HG03432 (cell line): ENCODE measurements at regions not wholly inside any gene's neighbourhood (a gene's known extent, or its start where the extent isn't known, plus 50 kb on each side); places are given as distances from the start of the nearest gene placed in this dataset.

Experiments
- ATAC-seq: cut with Tn5 transposase; IDR thresholded peaks from one replicate; pipeline ENCODE4 v1.9.1; 2021; ENCODE audit warnings: mild to moderate bottlenecking, moderate library complexity; ENCODE audit not compliant: unreplicated experiment

GRCh38 chr22:48891688-48892577 is 935.7 kb downstream of the BRD1 start:
- no peak for ATAC-seq

- ATAC-seq, result no peak
Measured at GRCh38 chr22:48890693-48891554, 936.7 kb downstream of the BRD1 start.

GRCh38 chr22:48889887-48890692 is 937.6 kb downstream of the BRD1 start:
- ATAC-seq, result no peak

DNA sequence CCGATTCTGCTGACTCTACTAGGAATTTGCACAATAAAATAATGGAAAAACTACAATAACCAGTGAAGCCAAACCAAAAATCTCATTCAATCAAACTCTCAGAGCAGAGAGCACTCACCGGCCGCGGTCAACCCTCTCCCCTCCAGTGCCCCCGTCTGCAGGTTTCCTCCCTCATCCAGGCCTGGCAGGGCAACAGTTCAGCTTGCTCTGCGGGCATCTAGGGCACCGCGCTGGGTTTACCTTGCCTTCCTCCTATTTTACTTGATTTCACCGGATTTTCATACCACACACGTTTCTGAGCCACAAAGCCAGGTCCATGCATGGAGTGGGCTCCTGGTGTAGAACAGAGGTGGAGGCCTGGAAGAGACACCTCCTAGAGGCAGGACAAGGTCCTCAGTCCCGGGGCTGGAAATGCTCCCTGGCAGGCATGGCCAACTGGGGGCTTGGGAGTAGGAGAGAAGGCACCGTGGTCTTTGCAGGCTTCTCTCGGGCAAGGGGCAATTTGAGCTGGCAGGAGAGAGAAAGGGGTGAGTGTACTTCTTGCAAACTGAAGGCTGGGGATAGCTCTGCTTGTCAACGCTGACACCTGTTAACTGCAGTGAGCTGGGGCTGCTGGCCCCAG is 938.4 kb downstream of the BRD1 start:
- ATAC-seq, result no peak

DNA sequence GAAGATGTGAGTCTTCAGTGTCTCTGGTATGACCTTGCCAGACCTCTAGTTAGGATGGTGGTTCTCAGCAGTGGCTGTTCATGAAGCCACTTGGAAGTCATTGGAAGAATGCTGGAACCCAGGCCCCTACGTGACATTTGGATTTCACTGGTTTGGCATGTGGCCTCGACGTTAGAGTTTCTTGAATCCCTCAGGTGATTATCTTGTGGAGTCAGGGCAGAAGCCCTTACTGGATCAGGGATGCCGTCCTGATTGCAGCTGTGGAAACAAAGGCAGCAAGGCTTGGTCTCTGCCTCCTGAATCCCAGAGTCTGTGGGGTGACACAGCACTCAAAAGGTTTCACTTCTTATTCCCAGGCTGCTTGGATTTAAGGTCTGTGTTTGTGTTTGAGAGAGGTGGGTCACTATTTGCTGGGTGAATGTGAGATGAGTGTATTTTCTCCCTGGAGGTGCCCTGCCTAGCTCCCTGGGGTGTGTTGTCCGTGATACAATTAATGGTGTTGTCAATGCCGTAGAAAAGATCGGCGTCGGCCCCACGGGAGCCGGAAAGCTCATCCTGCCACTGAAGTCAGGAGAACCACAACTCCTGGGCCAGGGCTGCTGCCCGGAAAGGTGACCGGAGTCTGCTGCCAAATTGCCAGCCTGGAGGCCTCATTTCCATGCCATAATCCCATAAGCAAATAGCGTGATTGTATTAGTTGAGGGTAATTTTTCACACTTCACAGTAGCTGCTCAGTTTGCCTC is 939.0 kb downstream of the BRD1 start:
- ATAC-seq, result no peak

DNA sequence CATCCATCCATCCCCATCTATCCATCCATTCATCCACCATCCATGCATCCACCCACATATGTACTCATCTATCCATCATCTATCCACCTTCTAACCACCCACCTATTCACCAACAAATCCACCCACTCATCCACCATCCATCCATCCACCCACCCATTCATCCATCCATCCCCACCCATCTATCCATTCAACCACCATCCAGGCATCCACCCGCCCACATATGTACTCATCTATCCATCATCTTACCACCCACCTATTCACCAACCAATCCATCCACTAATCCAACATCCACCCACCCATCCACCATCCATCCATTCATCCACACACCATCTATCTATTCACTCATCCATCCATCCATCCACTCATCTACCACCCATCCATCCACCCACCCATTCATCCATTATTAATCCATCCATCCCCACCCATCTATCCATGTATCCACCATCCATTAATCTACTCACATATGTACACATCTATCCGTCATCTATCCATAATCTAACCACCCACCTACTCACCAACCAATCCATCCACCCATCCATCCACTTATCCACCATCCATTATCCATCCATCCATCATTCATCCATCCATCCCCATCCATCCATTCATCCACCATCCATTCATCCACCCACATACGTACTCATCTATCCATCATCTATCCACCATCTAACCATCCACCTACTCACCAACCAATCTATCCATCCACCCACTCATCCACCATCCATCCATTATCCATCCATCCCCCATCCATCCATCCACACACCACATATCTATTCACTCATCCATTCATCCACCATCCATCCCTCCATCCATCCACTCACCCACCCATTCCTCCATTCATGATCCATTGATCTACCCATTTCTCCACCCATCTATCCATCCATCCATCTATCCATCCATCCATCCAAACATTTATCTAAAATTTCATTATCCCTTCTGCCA is 940.0 kb downstream of the BRD1 start:
- no peak for ATAC-seq

DNA sequence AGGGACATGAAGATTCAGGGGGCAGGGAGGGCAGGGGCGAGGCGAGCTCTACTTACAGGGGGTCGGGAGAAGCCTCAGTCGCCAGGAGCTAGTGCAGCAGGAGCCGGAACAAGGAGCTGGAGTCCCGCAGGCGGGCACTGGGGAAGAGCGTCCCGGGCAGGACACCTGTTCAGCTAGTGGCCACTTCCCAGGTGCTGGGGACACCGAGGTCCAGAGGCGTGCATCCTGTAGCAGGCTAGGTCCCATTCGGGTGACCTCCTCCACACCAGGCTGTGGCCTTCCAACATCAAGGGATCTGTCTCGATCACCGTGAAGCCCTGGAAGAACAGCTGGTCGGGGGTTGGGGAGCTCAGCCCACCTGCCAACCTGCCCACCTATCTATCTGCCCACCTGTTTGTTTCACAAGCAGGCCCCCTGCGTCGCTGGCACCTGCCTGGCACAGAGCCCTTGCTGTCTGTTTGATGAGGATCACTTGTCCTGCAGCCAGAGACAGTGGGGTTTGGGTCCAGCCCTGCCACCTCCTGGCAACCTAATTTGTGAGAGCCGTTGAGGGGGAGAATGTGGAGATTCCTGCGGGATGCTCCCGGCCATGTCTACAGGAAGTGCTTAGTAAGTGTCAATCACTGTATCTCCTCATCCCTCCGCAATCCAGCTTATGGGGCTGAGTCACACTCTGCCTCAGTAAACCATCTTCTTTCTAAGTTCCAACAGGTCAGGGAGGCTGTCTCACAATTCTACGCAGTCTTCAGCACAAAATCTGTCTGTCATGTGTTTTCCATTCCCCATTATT is 940.9 kb downstream of the BRD1 start:
- ATAC-seq, result no peak

- ATAC-seq, result no peak
Measured at GRCh38 chr22:48885919-48886305, 941.8 kb downstream of the BRD1 start.

DNA sequence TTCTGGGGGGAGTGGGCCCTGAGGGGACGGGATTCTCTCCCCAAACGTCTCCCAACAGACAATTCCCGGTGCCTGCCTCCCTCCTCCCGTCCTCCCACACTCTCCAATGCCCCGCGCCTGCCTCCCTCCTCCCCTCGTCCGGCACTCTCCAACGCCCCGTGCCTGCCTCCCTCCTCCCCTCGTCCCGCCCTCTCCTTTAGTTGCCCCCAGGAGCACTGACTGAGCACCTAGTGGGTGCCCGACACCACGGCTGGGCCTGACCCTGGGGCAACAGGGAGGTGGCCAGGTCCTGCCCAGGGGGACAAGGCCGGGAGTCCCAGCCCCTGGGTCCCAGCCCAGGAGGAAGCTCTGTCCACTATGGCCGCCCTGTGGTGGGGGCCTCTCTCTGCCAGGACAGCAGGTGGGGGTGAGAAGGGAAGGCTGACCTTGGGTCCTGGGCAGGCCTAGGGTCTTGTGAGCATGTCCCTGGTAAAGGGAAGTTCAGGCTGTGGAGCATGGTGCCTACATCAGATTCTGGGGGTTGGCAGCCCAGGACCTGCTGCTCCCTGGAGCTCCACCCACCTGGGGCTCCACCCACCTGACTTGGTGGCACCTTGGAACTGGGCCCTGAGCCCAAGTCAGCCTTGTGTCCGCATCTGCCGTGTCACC is 942.3 kb downstream of the BRD1 start:
- no peak for ATAC-seq

GRCh38 chr22:48884786-48885185 is 942.9 kb downstream of the BRD1 start:
- no peak for ATAC-seq

DNA sequence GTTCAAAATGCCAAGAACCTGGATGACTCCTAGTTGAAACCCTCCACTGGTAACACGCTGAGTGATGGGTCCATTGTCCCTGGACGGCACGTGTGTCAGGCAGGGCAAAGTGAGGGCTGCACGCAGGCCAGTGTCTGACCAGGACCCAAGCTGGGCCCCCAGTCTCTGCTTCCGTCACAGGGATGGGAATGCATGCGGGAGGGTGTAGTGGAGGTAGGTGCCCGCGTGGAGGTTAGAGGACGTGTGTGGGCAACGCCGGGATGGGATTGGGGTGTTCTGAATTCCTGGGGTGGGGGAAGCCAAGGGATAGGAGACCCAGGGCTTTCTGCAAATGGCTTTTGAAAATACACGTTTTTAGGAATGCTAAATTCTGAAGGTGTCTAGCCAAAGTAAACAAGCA is 943.3 kb downstream of the BRD1 start:
- ATAC-seq, result no peak

DNA sequence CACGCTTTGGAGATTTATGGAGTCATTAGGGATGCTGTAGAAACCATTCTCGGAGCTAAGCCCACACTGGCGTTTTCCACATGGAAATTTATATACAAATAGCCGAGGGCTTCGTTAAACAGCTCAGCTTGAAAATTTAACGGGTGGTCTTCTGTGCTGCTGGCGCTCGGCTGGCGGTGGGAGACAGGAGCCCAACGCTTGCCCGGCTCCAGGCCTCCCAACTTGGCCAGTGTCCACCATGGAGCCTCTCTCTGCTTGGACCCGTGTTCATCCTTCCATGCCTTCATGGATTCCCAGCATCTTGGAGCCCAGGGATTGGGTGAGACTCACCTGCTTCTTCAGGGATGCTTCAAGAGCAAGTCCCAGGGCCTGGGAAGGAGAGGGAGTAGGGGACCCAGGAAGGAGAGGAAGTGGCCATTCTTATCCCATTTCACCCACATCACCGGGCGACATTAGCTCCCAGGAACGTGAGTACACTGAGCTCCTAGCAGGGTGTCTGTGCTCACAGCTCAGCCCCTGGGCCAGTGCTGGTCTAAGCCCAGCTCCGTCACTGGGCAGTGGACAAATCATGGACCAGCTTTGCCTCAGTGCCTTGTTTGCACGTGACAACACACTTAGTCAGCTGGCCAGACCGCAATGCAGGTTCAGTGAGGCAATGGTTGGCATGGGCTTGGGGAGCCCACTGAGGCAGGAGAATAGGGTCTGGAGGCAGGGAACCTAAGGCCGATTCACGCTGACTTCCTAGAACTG is 944.3 kb downstream of the BRD1 start:
- no peak for ATAC-seq

- no peak for ATAC-seq
Measured at GRCh38 chr22:48882636-48883200, 945.0 kb downstream of the BRD1 start.

DNA sequence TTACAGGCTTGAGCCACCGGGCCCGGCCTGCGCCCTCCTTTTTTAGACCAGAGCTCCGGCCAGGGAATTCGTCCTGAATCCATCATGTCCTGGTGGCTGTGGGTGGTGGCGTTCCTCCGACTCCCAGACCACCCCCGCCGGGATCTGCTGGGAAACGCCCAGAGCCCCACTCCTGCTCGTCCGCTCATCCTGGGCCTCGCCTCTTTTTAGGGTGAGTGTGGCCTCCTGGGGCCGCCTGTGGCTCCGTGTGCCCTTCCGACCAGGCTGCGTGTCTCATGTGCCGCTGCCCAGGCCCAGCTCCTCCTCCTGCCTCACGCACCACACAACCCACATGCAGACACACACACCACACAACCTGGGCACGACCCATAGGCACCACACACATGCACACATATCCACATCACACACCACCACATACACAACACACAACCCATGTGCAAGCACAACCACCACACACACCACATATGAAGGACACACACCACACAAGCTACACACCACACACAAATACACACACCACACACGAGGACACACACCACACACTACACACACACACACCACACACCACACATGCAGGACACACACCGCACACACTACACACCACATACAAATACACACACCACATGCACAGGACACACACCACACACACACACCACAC is 946.2 kb downstream of the BRD1 start:
- ATAC-seq, result no peak

- ATAC-seq, result no peak
Measured at GRCh38 chr22:48880749-48881148, 946.9 kb downstream of the BRD1 start.

DNA sequence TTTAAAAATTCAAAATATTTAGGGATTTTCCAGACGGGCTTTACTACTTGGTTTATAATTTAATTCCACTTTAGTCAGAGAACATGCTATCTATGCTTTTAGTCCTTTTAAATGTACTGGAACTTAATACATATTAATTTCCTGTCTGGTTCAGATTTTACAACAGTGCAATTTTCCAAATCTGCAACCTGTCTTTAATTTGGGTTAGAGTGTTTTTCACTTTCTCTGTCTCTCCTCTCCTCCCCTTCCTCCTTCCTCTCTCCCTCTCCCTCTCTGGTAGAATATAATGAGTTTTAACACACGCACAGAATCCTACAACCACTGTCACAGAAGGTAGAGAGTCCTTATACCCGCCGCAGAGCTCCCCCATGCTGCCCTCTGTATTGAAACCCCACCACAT is 950.7 kb downstream of the BRD1 start:
- no peak for ATAC-seq
